ENCODE measurements at regions not wholly inside any gene's neighbourhood (a gene's known extent, or its start where the extent isn't known, plus 50 kb on each side); places are given as distances from the start of the nearest gene placed in this dataset.
A peak's percentile ranks its signal among the peaks of the same experiment; 100 is the strongest.

DNA sequence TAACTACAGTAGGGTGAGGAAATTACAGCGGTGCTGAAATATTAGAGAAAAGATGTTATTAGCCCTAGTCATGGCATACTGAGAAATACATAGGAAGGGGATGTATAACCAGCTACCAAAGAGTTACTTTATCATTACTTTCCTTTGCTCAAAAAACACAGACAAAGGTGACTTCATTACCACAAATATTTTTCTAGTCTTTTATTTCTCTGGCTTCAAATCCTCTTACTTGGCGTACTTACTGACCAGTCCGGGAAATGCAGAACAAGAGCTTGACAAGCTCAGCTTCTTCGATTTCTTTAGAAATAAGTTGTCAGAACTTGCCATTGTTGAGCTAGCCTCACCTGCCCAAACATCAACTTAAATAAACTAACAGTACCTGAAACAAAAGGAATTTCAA is 142.1 kb upstream of the TMCO5A start (continued):
- TF ChIP-seq, protein P1, sequence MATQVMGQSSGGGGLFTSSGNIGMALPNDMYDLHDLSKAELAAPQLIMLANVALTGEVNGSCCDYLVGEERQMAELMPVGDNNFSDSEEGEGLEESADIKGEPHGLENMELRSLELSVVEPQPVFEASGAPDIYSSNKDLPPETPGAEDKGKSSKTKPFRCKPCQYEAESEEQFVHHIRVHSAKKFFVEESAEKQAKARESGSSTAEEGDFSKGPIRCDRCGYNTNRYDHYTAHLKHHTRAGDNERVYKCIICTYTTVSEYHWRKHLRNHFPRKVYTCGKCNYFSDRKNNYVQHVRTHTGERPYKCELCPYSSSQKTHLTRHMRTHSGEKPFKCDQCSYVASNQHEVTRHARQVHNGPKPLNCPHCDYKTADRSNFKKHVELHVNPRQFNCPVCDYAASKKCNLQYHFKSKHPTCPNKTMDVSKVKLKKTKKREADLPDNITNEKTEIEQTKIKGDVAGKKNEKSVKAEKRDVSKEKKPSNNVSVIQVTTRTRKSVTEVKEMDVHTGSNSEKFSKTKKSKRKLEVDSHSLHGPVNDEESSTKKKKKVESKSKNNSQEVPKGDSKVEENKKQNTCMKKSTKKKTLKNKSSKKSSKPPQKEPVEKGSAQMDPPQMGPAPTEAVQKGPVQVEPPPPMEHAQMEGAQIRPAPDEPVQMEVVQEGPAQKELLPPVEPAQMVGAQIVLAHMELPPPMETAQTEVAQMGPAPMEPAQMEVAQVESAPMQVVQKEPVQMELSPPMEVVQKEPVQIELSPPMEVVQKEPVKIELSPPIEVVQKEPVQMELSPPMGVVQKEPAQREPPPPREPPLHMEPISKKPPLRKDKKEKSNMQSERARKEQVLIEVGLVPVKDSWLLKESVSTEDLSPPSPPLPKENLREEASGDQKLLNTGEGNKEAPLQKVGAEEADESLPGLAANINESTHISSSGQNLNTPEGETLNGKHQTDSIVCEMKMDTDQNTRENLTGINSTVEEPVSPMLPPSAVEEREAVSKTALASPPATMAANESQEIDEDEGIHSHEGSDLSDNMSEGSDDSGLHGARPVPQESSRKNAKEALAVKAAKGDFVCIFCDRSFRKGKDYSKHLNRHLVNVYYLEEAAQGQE (IDR thresholded peaks at IDR 0.05; ENCODE audit: low read depth, low read length), result no peak
- TF ChIP-seq RAD21 (IDR thresholded peaks at IDR 0.05; ENCODE audit: low read length) (no peak), SIN3A (IDR thresholded peaks at IDR 0.05; ENCODE audit: borderline replicate concordance, low read depth, low read length) (no peak), RXRA (IDR thresholded peaks at IDR 0.05; ENCODE audit: borderline replicate concordance, low read depth) (no peak), POLR2AphosphoS5 (IDR thresholded peaks at IDR 0.05; ENCODE audit: low read depth, low read length) (no peak), FOXJ3 (CRISPR knock-in tag; IDR thresholded peaks at IDR 0.05) (no peak), ELF1 (IDR thresholded peaks at IDR 0.05) (no peak), RFX5 (IDR thresholded peaks at IDR 0.05; ENCODE audit: low read length) (no peak)
- TF ChIP-seq, protein P2, sequence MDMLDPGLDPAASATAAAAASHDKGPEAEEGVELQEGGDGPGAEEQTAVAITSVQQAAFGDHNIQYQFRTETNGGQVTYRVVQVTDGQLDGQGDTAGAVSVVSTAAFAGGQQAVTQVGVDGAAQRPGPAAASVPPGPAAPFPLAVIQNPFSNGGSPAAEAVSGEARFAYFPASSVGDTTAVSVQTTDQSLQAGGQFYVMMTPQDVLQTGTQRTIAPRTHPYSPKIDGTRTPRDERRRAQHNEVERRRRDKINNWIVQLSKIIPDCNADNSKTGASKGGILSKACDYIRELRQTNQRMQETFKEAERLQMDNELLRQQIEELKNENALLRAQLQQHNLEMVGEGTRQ (IDR thresholded peaks at IDR 0.05; ENCODE audit: borderline replicate concordance, low read depth, low read length), result no peak

DNA sequence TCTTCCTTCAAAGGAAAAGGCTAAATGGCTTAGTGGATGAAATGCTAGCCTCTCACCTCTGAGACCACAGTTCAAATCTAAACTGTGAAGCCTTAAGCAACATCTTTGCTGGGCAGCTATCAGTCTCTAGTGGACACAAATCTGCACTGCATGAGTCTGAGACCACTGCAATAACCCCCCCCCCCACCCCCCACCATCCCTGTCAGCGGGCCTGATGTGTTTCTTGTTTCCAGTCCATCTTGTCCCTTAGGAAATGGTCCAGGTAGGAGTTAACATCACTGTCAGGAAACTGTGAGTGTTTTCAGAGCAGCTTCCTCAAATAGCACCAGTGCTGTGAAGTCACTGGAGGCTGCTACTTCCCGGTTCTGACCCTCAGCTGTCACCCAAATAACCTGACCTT is 140.6 kb upstream of the TMCO5A start:
- Histone ChIP-seq H3K4me3 (ENCODE audit: low read depth in 2 of 2, low read length in 1 of 2) (no peak overlapping the region), H3K9me2 (no peaks in the 10 kb centered on the region), H3K4me2 (no peak overlapping the region), H3K9ac (no peak overlapping the region), H3F3A (replicated peaks; ENCODE audit: insufficient read depth) (peaks cover 4% of the 10 kb centered on the region), H3K27me3 (ENCODE audit: insufficient read depth) (no peaks in the 10 kb centered on the region), H3K79me2 (ENCODE audit: insufficient read depth) (no peaks in the 10 kb centered on the region), H4K20me1 (ENCODE audit: insufficient read depth) (no peaks in the 10 kb centered on the region), H3K27ac (ENCODE audit: low read depth in 2 of 2, low read length in 1 of 2) (peak overlapping the region in 1 of 2 experiments; percentile 99; a peak in 2 of 4 replicates), H2AFZ (ENCODE audit: low read depth) (no peak overlapping the region), H3K4me1 (ENCODE audit: control insufficient read depth in 1 of 2, insufficient read depth in 2 of 2, low read depth in 1 of 2, low read length in 1 of 2) (peaks cover 15 to 32% of the 10 kb centered on the region in 2 experiments; a peak in 2 of 4 replicates), H3K9me3 (no peaks in the 10 kb centered on the region), H3K36me3 (replicated peaks in 1 of 2; ENCODE audit: control insufficient read depth in 1 of 2, insufficient read depth in 2 of 2, low read length in 1 of 2) (no peaks in the 10 kb centered on the region)
- DNase-seq, result peak; percentile 60
- CTCF ChIA-PET, result interaction anchor here (0.6 to 5.2 kb wide), 45 partner anchors 9 to 1292 kb away, joined by 3 to 74 read pairs (median 5); no protein-coding TSS in a partner anchor
- TF ChIP-seq, protein P3, sequence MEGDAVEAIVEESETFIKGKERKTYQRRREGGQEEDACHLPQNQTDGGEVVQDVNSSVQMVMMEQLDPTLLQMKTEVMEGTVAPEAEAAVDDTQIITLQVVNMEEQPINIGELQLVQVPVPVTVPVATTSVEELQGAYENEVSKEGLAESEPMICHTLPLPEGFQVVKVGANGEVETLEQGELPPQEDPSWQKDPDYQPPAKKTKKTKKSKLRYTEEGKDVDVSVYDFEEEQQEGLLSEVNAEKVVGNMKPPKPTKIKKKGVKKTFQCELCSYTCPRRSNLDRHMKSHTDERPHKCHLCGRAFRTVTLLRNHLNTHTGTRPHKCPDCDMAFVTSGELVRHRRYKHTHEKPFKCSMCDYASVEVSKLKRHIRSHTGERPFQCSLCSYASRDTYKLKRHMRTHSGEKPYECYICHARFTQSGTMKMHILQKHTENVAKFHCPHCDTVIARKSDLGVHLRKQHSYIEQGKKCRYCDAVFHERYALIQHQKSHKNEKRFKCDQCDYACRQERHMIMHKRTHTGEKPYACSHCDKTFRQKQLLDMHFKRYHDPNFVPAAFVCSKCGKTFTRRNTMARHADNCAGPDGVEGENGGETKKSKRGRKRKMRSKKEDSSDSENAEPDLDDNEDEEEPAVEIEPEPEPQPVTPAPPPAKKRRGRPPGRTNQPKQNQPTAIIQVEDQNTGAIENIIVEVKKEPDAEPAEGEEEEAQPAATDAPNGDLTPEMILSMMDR (IDR thresholded peaks at IDR 0.05), result peak; percentile 64
- TF ChIP-seq RFX5 (IDR thresholded peaks at IDR 0.05; ENCODE audit: low read length) (no peak), GATA2 (CRISPR knock-in tag; IDR thresholded peaks at IDR 0.05) (peak; percentile 16; the same call in 1 of the 2 replicates), FOXM1 (IDR thresholded peaks at IDR 0.05; ENCODE audit: low read depth) (no peak), SMC3 (IDR thresholded peaks at IDR 0.05; ENCODE audit: low read depth, low read length) (peak; percentile 76), CHD2 (IDR thresholded peaks at IDR 0.05; ENCODE audit: low read length, partially characterized antibody) (peak; percentile 36), RAD21 (IDR thresholded peaks at IDR 0.05; ENCODE audit: low read length) (peak; percentile 93), NFIC (IDR thresholded peaks at IDR 0.05; ENCODE audit: borderline replicate concordance) (no peak)
- TF ChIP-seq, protein P4, sequence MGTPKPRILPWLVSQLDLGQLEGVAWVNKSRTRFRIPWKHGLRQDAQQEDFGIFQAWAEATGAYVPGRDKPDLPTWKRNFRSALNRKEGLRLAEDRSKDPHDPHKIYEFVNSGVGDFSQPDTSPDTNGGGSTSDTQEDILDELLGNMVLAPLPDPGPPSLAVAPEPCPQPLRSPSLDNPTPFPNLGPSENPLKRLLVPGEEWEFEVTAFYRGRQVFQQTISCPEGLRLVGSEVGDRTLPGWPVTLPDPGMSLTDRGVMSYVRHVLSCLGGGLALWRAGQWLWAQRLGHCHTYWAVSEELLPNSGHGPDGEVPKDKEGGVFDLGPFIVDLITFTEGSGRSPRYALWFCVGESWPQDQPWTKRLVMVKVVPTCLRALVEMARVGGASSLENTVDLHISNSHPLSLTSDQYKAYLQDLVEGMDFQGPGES (IDR thresholded peaks at IDR 0.05; ENCODE audit: low read depth, low read length), result no peak
- 11% methylated on average over 2 of the region's 2 CpGs for WGBS (ENCODE audit: low lambda C conversion rate)
- POLR2A ChIA-PET, result interaction anchor here (0.6 to 3.1 kb wide), 6 partner anchors 79 to 758 kb away, joined by 3 to 25 read pairs (median 7); no protein-coding TSS in a partner anchor

Data from SK-N-SH (cell line).